Brain microvascular endothelial cell (primary cell): ENCODE measurements at regions not wholly inside any gene's neighbourhood (a gene's known extent, or its start where the extent isn't known, plus 50 kb on each side); places are given as distances from the start of the nearest gene placed in this dataset.
A peak's percentile ranks its signal among the peaks of the same experiment; 100 is the strongest.

Source experiments
- DNase-seq: peaks from one replicate; pipeline ENCODE4 v3.0.0-alpha.2; 2020
- H3K27ac ChIP-seq: fragments of 250-450 bp; sonication (Bioruptor Pico); 2 replicates; pipeline ENCODE4 v1.5.1; 2020; ENCODE audit warnings: mild to moderate bottlenecking, moderate library complexity
- H3K27me3 ChIP-seq: fragments of 250-450 bp; sonication (Bioruptor Pico); replicated peaks from 2 replicates; pipeline ENCODE4 v1.5.1; 2020; ENCODE audit warnings: mild to moderate bottlenecking
- H3K36me3 ChIP-seq: fragments of 250-450 bp; sonication (Bioruptor Pico); replicated peaks from 2 replicates; pipeline ENCODE4 v1.5.1; 2020; ENCODE audit warnings: mild to moderate bottlenecking
- H3K4me3 ChIP-seq: 2 replicates; pipeline ENCODE4 v1.5.1; 2011; ENCODE audit warnings: low read depth, mild to moderate bottlenecking, control low read depth, low read length, moderate library complexity
- CTCF ChIP-seq: IDR thresholded peaks from 2 replicates; pipeline ENCODE4 v1.5.1; 2011; ENCODE audit warnings: low read depth, mild to moderate bottlenecking, moderate library complexity, low read length, control low read depth, inconsistent platforms; ENCODE audit errors: missing control alignments
- in situ Hi-C: cut with HindIII; loops from 2 replicates; pipeline ENCODE4 v1.10.0; 2017; ENCODE audit warnings: low sequenced_read_pairs, low pct_ligation_motif_present

- TF ChIP-seq CTCF: no peak
- in situ Hi-C loops: loop anchor here (25.0 kb wide), 1 partner anchor 445 kb away; no protein-coding TSS in a partner anchor
- peaks cover 2% of the 10 kb centered on the region for H3K27me3 ChIP-seq
- no peaks in the 10 kb centered on the region for H3K36me3 ChIP-seq
- no peak overlapping the region for H3K4me3 ChIP-seq
- H3K27ac ChIP-seq: no peak overlapping the region
- DNase-seq: no peak
These were observed 67.3 kb upstream of the RMDN2 start for GRCh38 chr2:37857575-37858399.

- H3K4me3 ChIP-seq: no peak overlapping the region
- H3K27me3 ChIP-seq: peaks cover 2% of the 10 kb centered on the region
- H3K36me3 ChIP-seq: no peaks in the 10 kb centered on the region
- in situ Hi-C loops: loop anchor here (25.0 kb wide), 1 partner anchor 446 kb away; no protein-coding TSS in a partner anchor
- peak; percentile 55 for DNase-seq
- no peak overlapping the region for H3K27ac ChIP-seq
- TF ChIP-seq CTCF: no peak
These were observed 66.7 kb upstream of the RMDN2 start for GRCh38 chr2:37858400-37858711.

- H3K27ac ChIP-seq: no peak overlapping the region
These were observed 66.3 kb upstream of the RMDN2 start for GRCh38 chr2:37858725-37859267.

GRCh38 chr2:37862620-37863019 lies 62.5 kb upstream of the RMDN2 start:
- Histone ChIP-seq H3K4me3 (no peak overlapping the region), H3K27ac (no peak overlapping the region), H3K27me3 (peaks cover 2% of the 10 kb centered on the region), H3K36me3 (no peaks in the 10 kb centered on the region)
- in situ Hi-C loops: loop anchor here (25.0 kb wide), 1 partner anchor 450 kb away; no protein-coding TSS in a partner anchor
- DNase-seq: no peak
- TF ChIP-seq CTCF: no peak

More at GRCh38 chr2:37858725-37859267, 66.3 kb upstream of the RMDN2 start:
- H3K27me3 ChIP-seq: peaks cover 2% of the 10 kb centered on the region
- in situ Hi-C loops: loop anchor here (25.0 kb wide), 1 partner anchor 446 kb away; no protein-coding TSS in a partner anchor
- DNase-seq: no peak
- no peak overlapping the region for H3K4me3 ChIP-seq
- TF ChIP-seq CTCF: no peak
- H3K36me3 ChIP-seq: no peaks in the 10 kb centered on the region

GRCh38 chr2:37864217-37864616 lies 60.9 kb upstream of the RMDN2 start:
- no peaks in the 10 kb centered on the region for H3K36me3 ChIP-seq
- TF ChIP-seq CTCF: no peak
- in situ Hi-C loops: loop anchor here (25.0 kb wide), 1 partner anchor 452 kb away; no protein-coding TSS in a partner anchor
- H3K4me3 ChIP-seq: no peak overlapping the region
- no peak for DNase-seq
- peaks cover 2% of the 10 kb centered on the region for H3K27me3 ChIP-seq
- H3K27ac ChIP-seq: no peak overlapping the region
